HepG2 (cell line): ENCODE measurements at regions not wholly inside any gene's neighbourhood (a gene's known extent, or its start where the extent isn't known, plus 50 kb on each side); places are given as distances from the start of the nearest gene placed in this dataset.

Experiments
- BORCS8-MEF2B ChIP-seq: sonication (generic); formaldehyde crosslinking; IDR thresholded peaks from 2 replicates; pipeline ENCODE4 v1.8.0; 2022; ENCODE audit warnings: mild to moderate bottlenecking, missing genetic modification reagents
- KAT8 ChIP-seq: IDR thresholded peaks from 2 replicates; pipeline ENCODE4 v1.6.1; 2016; ENCODE audit warnings: missing genetic modification reagents, missing compliant biosample characterization
- KLF13 ChIP-seq: sonication (generic); formaldehyde crosslinking; IDR thresholded peaks from 2 replicates; pipeline ENCODE4 v1.4.0; 2020; ENCODE audit warnings: mild to moderate bottlenecking, missing genetic modification reagents
- MAZ ChIP-seq, 2 experiments: sonication (generic) in 1 of 2; formaldehyde crosslinking in 1 of 2; IDR thresholded peaks; 2 replicates each; pipeline versions ENCODE4 v1.5.0 to v1.6.1; 2012 to 2020; ENCODE audit warnings: low read depth in 2 of 2, mild to moderate bottlenecking in 2 of 2, borderline replicate concordance in 1 of 2, improper control_type of control experiment in 1 of 2, low read length in 1 of 2, missing genetic modification reagents in 1 of 2, moderate library complexity in 1 of 2
- MIER3 ChIP-seq: IDR thresholded peaks from 2 replicates; pipeline ENCODE4 v1.6.1; 2016; ENCODE audit warnings: missing compliant biosample characterization, borderline replicate concordance
- MTF1 ChIP-seq: sonication (generic); formaldehyde crosslinking; IDR thresholded peaks from 2 replicates; pipeline ENCODE4 v1.5.0; 2020; ENCODE audit warnings: missing genetic modification reagents
- MXI1 ChIP-seq: IDR thresholded peaks from 3 replicates; pipeline ENCODE4 v1.6.1; 2012; ENCODE audit warnings: low read depth, low read length, inconsistent platforms, borderline replicate concordance
- SATB2 ChIP-seq: sonication (generic); formaldehyde crosslinking; IDR thresholded peaks from 2 replicates; pipeline ENCODE4 v1.5.0; 2020; ENCODE audit warnings: missing genetic modification reagents
- TEAD2 ChIP-seq: sonication (generic); formaldehyde crosslinking; IDR thresholded peaks from 2 replicates; pipeline ENCODE4 v1.9.0; 2021; ENCODE audit warnings: missing genetic modification reagents
- ZBTB38 ChIP-seq: sonication (generic); formaldehyde crosslinking; IDR thresholded peaks from 2 replicates; pipeline ENCODE4 v1.5.1; 2020; ENCODE audit warnings: mild to moderate bottlenecking, missing genetic modification reagents
- ZFYVE20 ChIP-seq: sonication (generic); formaldehyde crosslinking; IDR thresholded peaks from 2 replicates; pipeline ENCODE4 v1.8.0; 2023; ENCODE audit warnings: low read depth, mild to moderate bottlenecking, moderate library complexity, missing genetic modification reagents, borderline replicate concordance
- ZNF552 ChIP-seq: sonication (generic); formaldehyde crosslinking; IDR thresholded peaks from 2 replicates; pipeline ENCODE4 v1.9.0; 2022; ENCODE audit warnings: missing genetic modification reagents, mild to moderate bottlenecking, borderline replicate concordance
- ZNF589 ChIP-seq: sonication (generic); formaldehyde crosslinking; conservative IDR thresholded peaks from 2 replicates; pipeline ENCODE4 v1.8.0; 2022; ENCODE audit warnings: mild to moderate bottlenecking, moderate library complexity, missing genetic modification reagents
- ZNF614 ChIP-seq: IDR thresholded peaks from 2 replicates; pipeline ENCODE4 v1.6.1; 2018; ENCODE audit warnings: missing biosample characterization, missing genetic modification reagents, inconsistent platforms, borderline replicate concordance
- ZNF713 ChIP-seq: sonication (generic); formaldehyde crosslinking; IDR thresholded peaks from 2 replicates; pipeline ENCODE4 v1.4.0; 2020; ENCODE audit warnings: mild to moderate bottlenecking, missing genetic modification reagents
- TF ChIP-seq, protein P1 (sequence below): sonication (generic); formaldehyde crosslinking; IDR thresholded peaks from 2 replicates; pipeline ENCODE4 v1.5.1; 2020; ENCODE audit warnings: mild to moderate bottlenecking, missing genetic modification reagents, borderline replicate concordance
- TF ChIP-seq, protein P2 (sequence below): sonication (generic); formaldehyde crosslinking; conservative IDR thresholded peaks from 2 replicates; pipeline ENCODE4 v1.8.0; 2022; ENCODE audit warnings: missing genetic modification reagents
- TF ChIP-seq, protein P3 (sequence below): sonication (generic); formaldehyde crosslinking; IDR thresholded peaks from 2 replicates; pipeline ENCODE4 v1.4.0; 2020; ENCODE audit warnings: mild to moderate bottlenecking, missing genetic modification reagents
- TF ChIP-seq, protein P4 (sequence below): sonication (generic); formaldehyde crosslinking; IDR thresholded peaks from 2 replicates; pipeline ENCODE4 v1.8.0; 2022; ENCODE audit warnings: missing genetic modification reagents, mild to moderate bottlenecking, inconsistent platforms, borderline replicate concordance

DNA sequence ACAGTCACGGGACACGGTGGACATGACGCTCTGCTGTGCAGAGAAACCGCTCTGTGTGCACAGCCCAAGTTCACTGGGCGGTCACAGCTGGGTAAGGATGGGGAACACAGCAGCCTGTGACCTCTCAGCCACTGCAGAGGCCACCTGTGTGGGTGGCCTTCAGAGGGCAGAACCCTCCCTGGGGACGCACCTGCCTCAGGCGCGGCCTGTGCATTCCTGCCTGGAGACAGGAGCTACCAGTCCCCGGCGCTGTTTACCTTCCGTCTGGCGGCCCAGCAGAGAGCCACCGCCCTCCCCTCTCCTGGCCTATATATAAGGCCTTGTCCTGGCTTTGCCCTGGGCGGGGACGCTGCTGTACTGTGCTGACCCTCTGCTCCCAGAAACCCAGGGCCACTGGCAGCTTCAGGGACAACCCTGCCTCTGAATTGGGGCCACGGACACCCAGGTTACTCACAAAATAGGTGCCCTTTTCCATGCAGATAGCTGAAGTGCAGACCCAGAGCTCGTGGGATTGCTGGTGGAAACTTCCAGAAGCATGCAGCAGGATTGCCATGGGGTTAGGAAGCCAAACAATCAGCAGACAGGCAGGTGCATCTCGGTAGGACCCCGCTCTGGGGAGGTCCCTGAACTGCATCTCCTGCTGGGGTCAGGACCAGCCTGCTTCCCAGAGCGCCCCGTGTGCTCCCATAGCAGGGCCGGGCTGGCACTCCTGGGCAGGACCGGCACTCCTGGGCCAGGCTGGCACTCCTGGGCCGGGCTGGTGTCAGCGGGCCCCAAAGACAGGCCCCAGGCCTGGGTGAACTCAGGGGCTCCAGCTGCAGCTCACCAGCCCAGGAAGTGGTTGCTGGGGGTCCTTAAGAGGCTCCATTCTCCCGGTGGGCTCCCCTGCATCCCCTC, 83.6 kb downstream of the SIK1 start (continued):
- no peak for TF ChIP-seq MTF1 (CRISPR knock-in tag)
- TF ChIP-seq TEAD2 (CRISPR knock-in tag), result no peak
- TF ChIP-seq MXI1, result no peak
- TF ChIP-seq KAT8, result peak; percentile 67; the same call in 1 of the 2 replicates
- TF ChIP-seq BORCS8-MEF2B (CRISPR knock-in tag), result peak; percentile 21; the same call in 1 of the 2 replicates
- TF ChIP-seq, protein P1, sequence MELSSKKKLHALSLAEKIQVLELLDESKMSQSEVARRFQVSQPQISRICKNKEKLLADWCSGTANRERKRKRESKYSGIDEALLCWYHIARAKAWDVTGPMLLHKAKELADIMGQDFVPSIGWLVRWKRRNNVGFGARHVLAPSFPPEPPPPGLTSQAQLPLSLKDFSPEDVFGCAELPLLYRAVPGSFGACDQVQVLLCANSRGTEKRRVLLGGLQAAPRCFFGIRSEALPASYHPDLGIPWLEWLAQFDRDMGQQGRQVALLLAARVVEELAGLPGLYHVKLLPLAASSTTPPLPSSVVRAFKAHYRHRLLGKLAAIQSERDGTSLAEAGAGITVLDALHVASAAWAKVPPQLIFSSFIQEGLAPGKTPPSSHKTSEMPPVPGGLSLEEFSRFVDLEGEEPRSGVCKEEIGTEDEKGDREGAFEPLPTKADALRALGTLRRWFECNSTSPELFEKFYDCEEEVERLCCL, result no peak
- no peak for TF ChIP-seq MAZ (IDR thresholded peaks at IDR 0.05; ENCODE audit: borderline replicate concordance, low read depth, low read length)
- TF ChIP-seq MAZ (CRISPR knock-in tag; IDR thresholded peaks at IDR 0.05; ENCODE audit: low read depth), result peak; percentile 56
- no peak for TF ChIP-seq SATB2
- TF ChIP-seq, protein P2, sequence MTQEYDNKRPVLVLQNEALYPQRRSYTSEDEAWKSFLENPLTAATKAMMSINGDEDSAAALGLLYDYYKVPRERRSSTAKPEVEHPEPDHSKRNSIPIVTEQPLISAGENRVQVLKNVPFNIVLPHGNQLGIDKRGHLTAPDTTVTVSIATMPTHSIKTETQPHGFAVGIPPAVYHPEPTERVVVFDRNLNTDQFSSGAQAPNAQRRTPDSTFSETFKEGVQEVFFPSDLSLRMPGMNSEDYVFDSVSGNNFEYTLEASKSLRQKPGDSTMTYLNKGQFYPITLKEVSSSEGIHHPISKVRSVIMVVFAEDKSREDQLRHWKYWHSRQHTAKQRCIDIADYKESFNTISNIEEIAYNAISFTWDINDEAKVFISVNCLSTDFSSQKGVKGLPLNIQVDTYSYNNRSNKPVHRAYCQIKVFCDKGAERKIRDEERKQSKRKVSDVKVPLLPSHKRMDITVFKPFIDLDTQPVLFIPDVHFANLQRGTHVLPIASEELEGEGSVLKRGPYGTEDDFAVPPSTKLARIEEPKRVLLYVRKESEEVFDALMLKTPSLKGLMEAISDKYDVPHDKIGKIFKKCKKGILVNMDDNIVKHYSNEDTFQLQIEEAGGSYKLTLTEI (CRISPR knock-in tag), result no peak
- TF ChIP-seq, protein P3, sequence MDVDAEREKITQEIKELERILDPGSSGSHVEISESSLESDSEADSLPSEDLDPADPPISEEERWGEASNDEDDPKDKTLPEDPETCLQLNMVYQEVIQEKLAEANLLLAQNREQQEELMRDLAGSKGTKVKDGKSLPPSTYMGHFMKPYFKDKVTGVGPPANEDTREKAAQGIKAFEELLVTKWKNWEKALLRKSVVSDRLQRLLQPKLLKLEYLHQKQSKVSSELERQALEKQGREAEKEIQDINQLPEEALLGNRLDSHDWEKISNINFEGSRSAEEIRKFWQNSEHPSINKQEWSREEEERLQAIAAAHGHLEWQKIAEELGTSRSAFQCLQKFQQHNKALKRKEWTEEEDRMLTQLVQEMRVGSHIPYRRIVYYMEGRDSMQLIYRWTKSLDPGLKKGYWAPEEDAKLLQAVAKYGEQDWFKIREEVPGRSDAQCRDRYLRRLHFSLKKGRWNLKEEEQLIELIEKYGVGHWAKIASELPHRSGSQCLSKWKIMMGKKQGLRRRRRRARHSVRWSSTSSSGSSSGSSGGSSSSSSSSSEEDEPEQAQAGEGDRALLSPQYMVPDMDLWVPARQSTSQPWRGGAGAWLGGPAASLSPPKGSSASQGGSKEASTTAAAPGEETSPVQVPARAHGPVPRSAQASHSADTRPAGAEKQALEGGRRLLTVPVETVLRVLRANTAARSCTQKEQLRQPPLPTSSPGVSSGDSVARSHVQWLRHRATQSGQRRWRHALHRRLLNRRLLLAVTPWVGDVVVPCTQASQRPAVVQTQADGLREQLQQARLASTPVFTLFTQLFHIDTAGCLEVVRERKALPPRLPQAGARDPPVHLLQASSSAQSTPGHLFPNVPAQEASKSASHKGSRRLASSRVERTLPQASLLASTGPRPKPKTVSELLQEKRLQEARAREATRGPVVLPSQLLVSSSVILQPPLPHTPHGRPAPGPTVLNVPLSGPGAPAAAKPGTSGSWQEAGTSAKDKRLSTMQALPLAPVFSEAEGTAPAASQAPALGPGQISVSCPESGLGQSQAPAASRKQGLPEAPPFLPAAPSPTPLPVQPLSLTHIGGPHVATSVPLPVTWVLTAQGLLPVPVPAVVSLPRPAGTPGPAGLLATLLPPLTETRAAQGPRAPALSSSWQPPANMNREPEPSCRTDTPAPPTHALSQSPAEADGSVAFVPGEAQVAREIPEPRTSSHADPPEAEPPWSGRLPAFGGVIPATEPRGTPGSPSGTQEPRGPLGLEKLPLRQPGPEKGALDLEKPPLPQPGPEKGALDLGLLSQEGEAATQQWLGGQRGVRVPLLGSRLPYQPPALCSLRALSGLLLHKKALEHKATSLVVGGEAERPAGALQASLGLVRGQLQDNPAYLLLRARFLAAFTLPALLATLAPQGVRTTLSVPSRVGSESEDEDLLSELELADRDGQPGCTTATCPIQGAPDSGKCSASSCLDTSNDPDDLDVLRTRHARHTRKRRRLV (CRISPR knock-in tag), result no peak
- TF ChIP-seq ZBTB38, result no peak
- TF ChIP-seq, protein P4, sequence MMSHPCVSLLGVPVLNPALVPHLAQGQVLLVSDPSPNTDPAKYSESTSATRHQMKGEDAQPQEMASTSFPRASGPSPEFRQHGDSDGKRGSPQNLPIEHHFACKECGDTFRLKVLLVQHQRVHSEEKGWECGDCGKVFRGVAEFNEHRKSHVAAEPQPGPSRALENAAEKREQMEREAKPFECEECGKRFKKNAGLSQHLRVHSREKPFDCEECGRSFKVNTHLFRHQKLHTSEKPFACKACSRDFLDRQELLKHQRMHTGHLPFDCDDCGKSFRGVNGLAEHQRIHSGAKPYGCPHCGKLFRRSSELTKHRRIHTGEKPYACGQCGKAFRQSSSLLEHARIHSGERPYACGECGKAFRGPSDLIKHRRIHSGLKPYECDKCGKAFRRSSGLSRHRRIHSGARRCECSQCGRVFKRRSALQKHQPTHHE (CRISPR knock-in tag), result peak; percentile 53; the same call in 1 of the 2 replicates
- TF ChIP-seq ZNF614, result no peak
- TF ChIP-seq ZFYVE20 (CRISPR knock-in tag), result no peak
- no peak for TF ChIP-seq KLF13
- TF ChIP-seq ZNF552, result no peak
- TF ChIP-seq ZNF713, result no peak
- no peak for TF ChIP-seq MIER3 (CRISPR knock-in tag)
- no peak for TF ChIP-seq ZNF589 (CRISPR knock-in tag)
